Prostate gland (tissue), 2 donors: ENCODE measurements at regions not wholly inside any gene's neighbourhood (a gene's known extent, or its start where the extent isn't known, plus 50 kb on each side); places are given as distances from the start of the nearest gene placed in this dataset.
"Not testable (repeated sequence)": the region's sequence is repeated elsewhere in the genome, so short reads cannot be mapped to it uniquely, and the experiment has no call there.

Experiments used
- POLR2A ChIP-seq: fragments of 450-650 bp; IDR thresholded peaks from one replicate; pipeline ENCODE4 v1.6.1; 2016; ENCODE audit warnings: antibody characterized with exemption, mild to moderate bottlenecking
- TF ChIP-seq, protein P1 (sequence below), 4 experiments: fragments of 200-600 bp in 2 of 4; fragments of 450-650 bp in 2 of 4; sonication (generic) in 2 of 4; IDR thresholded peaks; 1 replicate in 3 of 4; 2 replicates in 1 of 4; pipeline ENCODE4 v1.5.1; 2016 to 2019; ENCODE audit warnings: antibody characterized with exemption in 4 of 4, mild to moderate bottlenecking in 2 of 4, moderate library complexity in 2 of 4

GRCh38 chr20:30295967-30296366 is 961.5 kb upstream of the DEFB115 start:
- TF ChIP-seq, protein P1, sequence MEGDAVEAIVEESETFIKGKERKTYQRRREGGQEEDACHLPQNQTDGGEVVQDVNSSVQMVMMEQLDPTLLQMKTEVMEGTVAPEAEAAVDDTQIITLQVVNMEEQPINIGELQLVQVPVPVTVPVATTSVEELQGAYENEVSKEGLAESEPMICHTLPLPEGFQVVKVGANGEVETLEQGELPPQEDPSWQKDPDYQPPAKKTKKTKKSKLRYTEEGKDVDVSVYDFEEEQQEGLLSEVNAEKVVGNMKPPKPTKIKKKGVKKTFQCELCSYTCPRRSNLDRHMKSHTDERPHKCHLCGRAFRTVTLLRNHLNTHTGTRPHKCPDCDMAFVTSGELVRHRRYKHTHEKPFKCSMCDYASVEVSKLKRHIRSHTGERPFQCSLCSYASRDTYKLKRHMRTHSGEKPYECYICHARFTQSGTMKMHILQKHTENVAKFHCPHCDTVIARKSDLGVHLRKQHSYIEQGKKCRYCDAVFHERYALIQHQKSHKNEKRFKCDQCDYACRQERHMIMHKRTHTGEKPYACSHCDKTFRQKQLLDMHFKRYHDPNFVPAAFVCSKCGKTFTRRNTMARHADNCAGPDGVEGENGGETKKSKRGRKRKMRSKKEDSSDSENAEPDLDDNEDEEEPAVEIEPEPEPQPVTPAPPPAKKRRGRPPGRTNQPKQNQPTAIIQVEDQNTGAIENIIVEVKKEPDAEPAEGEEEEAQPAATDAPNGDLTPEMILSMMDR (IDR thresholded peaks at IDR 0.05) = not testable (repeated sequence)
- not testable (repeated sequence) for TF ChIP-seq POLR2A
